ENCODE measurements at regions not wholly inside any gene's neighbourhood (a gene's known extent, or its start where the extent isn't known, plus 50 kb on each side); places are given as distances from the start of the nearest gene placed in this dataset.
"Not testable (repeated sequence)": the region's sequence is repeated elsewhere in the genome, so short reads cannot be mapped to it uniquely, and the experiment has no call there.

- no peak for DNase-seq
These were observed 286.3 kb upstream of the LYPLAL1 start for GRCh38 chr1:218887141-218887925.

- DNase-seq = no peak
These were observed 283.2 kb upstream of the LYPLAL1 start for GRCh38 chr1:218890451-218890850.

GRCh38 chr1:218891577-218891976, 282.1 kb upstream of the LYPLAL1 start:
- DNase-seq = no peak

- DNase-seq = no peak
These were observed 278.6 kb upstream of the LYPLAL1 start for GRCh38 chr1:218895064-218895587.

DNA sequence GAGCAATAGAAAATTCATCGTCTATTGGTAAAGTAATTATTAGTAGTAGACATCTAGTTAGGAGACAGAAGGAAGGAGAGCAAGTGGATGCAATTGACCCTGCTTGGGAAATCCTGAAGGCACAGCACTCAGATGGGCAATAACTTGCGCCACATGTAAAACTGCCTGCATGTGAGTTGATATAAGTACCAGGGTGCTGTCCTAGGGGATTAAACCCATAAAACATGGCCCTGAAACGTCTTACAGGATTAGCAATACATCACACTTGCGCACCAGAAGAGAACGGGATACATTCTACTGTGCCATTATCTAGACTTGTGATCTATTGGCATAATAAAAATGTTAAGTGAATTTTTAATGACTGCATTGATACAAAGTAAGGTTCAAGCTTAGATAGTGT, 277.5 kb upstream of the LYPLAL1 start:
- DNase-seq = no peak

- no peak for DNase-seq
These were observed 274.8 kb upstream of the LYPLAL1 start for GRCh38 chr1:218898921-218899320.

DNA sequence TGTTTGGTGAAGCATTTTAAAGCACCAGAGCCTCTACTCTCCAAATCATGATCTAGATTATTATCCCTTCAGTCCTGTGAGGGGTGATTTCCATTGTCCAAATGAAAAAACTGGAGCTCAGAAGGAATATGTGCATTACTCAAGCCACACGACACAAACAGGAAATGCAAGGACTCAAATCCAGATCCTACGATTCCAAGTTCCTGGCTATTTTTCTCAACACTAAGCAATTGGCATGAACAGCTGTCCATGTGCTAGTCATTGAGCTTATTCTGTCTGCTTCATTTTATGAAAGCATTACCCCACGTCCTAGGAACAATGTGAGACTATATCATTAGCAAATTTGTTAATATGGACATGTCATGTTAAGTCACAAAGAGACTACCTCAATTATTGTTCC, 273.1 kb upstream of the LYPLAL1 start:
- no peak for DNase-seq

DNA sequence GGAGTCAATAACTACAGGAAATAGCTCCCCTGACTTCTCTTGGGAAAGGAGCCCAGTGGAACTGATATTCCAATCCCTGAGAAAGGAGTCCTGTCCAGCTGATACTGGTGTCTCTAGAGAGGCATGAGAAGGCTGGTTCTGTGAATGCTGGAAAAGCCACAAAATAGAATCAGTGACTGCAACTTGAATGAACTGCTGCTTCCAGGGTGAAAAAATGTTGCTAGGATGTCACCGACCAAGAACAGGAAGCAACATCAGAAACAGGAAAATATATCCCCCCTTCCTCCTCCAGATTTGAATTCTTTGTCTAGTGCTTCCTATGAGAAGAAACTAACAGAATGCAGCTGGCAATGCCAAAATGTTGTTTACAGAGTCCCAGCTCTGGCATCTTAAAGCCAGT, 269.3 kb upstream of the LYPLAL1 start:
- DNase-seq = no peak

DNA sequence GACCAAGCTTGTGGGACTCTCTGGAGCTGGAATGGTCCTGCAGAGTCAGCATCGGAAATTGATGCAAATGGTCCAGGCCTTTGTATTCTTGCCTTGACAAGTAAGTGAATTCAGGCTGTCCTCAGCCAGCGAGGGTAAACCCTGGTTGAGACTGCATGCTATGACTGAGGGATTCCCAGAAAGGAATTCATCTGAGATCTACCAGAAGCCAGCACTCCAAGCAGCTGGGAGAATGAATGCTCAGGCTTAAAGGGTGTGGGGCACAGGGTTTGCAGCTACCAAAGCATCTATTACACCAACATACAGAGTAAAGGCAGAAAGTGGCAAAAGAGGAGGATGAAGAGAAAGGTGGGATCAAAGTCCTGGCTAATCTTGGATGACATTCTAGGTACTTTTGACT, 257.0 kb upstream of the LYPLAL1 start:
- no peak for DNase-seq

GRCh38 chr1:218917656-218918055, 256.0 kb upstream of the LYPLAL1 start:
- no peak for DNase-seq

DNA sequence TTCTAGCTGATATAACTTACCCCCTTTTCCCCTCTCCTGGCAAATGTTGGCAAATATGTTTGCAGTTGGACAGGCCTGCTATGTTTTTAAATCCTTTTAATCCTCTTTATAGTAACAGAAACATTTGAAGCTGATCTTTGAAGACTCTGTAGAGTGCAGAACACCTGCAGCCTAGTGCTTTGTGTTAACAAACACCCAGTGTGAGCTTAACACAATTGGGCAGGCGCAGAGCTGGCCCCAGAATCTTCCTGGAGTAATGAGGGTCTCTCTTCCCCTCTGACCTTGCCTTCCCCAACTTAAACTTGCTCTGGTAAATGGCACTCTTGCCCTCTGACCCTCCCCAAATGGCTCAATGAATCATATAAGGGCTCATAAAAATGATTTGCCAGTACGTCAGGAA, 247.9 kb upstream of the LYPLAL1 start:
- no peak for DNase-seq

- no peak for DNase-seq
These were observed 247.0 kb upstream of the LYPLAL1 start for GRCh38 chr1:218926631-218927030.

DNA sequence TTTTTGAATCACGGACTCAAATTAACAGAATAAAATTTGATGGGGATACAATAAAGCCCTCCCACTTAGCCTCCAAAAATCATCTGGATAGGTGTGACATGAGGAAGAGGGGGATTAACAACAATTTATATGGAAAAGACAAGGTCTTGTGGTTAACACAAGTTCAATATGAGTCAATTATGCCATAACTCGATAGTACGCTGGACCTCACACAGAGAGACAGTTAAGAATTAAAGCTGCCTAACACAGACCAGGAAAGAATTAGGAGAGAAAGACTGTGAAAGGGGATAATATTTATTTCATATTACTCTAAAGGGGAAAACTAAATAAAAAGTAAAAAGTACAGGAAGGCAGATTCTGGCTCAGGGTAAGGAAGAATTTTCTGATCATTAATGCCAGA, 243.7 kb upstream of the LYPLAL1 start:
- no peak for DNase-seq

DNA sequence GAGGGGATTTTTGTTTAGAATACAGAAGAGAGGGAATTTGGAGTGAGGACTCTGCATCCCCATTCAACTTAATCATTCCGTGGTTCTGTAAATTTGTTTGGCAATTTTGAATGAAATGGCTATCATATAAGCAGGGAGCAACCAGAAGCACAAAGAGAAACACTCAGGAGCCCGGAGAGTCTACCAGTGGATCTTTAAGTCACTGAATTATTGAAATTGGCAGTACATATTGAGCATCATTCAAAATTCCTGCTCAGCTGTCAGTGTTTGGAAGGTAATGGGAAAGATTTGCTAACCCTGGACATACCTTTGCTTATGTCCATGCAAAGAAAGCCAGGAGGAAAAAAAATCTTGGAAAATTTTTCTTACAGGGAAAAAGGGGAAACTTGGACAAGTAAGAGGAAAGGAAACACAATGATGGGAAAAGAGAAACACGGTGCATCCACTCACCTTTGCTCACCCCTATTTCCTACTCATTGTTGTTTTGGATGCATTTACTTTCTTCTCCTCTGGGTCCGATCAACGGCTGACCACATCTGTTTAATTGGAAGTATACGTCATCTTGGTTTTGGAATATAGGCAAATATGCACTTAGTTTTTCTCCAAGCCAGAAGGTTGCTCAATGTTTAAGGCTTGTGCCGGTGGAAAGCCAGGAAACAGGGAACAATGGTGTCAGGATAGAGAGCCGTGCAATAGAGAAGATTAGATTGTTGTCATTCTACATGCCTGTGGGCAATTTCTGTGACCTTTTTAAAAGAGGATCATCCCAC, 243.0 kb upstream of the LYPLAL1 start:
- no peak for DNase-seq

DNA sequence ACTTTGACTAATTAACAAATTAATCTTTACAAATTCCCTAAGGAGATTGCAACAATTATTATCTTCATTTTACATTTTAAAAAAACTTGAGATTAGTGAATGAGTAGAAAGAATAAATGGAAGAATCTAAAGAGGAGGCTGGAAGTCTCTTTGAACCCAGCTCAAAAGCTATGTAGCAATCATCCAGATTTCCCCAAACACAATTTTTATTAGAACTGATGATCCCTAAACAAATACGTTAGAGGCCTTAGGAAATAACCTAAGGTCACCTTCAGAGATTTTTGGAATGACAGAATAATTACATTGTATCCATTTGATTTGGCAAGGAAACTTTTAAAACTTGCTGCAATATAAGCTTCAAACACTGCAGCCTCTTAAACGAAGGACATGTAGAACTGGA, 242.4 kb upstream of the LYPLAL1 start:
- DNase-seq = no peak

DNA sequence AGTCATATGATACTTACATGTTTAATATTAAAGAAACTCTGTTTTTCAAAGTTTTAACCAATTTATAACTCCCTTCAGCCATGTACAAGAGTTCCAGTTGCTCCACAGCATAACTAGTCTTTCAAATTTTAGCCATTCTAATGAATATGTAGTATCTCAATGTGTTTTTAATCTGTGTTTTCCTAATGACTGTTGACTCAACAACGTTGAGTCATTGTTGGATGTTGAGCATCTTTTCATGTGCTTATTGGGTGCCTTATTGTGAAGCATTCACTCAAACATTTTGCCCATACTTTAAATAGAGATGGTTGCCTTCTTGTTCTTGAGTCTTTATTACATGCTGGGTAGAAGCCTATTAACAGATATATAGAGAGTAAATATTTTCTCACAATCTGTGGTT, 240.2 kb upstream of the LYPLAL1 start:
- DNase-seq = no peak

DNA sequence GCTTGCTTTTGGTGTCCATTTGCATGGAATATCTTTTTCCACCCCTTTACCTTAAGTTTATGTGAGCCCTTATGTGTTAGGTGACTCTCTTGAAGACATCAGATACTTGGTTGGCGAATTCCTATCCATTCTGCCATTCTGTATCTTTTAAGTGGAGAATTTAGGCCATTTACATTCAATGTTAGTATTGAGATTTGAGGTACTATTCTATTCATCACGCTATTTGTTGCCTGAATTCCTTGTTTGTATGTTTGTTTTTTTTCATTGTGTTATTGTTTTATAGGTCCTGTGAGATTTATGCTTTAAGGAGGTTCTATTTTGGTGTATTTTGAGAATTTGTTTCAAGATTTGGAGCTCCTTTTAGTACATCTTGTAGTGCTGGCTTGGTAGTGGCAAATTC, 238.3 kb upstream of the LYPLAL1 start:
- not testable (repeated sequence) for DNase-seq

GRCh38 chr1:218938259-218938658, 235.4 kb upstream of the LYPLAL1 start:
- no peak for DNase-seq

DNA sequence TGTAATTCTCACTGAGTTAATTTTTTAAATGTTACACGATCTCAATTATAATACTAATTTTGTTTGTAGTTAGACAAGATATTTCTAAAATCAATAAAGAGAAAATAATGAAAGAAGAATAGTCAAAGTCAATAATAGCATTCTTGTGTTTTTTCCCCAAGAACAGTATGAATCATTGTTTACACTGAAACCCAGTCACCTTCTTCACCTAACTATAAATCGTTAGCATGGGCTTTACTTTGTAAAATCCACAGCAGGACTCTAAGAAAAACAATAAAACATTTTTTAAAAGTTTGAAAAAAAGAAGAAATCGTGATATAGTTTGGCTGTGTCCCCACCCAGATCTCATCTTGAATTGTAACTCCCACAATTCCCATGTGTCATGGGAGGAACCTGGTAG, 234.6 kb upstream of the LYPLAL1 start:
- DNase-seq = no peak

DNA sequence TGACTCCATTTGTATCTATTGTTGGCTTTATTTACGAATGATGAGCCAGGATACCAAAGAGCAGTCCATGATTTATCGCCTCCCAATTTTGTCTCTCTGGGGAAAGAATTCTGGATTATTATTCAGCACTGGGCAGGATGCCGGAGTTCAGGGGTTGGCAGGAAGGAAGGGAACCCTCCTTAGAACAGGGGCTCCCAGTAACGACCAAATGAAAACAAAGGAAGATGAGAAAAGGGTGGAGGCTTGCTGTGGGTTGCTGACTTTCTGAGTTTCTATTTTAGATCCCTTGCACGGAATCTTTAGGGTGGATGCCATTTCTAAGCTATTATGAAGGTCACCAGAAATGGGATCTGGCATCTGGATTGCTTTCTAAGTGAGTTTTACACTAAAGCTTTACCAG, 231.2 kb upstream of the LYPLAL1 start:
- DNase-seq = no peak

GRCh38 chr1:218943371-218943770, 230.3 kb upstream of the LYPLAL1 start:
- DNase-seq = no peak

GRCh38 chr1:218945050-218945449, 228.6 kb upstream of the LYPLAL1 start:
- no peak for DNase-seq

DNA sequence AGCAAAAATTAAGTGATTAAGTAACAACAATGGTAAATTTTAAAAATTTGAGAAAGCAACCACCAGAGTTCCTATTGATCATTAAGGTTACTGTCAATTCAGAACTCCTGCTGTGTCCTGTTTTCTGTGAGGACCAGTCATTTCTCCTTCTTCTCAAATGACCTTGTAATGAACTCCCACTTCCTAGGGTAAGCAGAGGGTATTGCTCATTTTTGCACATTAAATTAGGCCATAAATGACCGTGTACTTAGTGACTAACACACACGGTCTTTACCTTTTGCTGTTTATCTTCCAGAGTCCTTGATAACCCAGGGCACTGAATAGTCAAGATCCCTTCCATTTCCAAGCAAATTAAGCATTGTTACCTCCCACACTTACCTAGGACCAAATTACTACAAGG, 227.5 kb upstream of the LYPLAL1 start:
- DNase-seq = no peak

GRCh38 chr1:218948446-218948845, 225.2 kb upstream of the LYPLAL1 start:
- DNase-seq = no peak

Measured in NCI-H2227 treated with DMSO at 0.1 percent for 48 hours (cell line).